ENCODE measurements at regions not wholly inside any gene's neighbourhood (a gene's known extent, or its start where the extent isn't known, plus 50 kb on each side); places are given as distances from the start of the nearest gene placed in this dataset.

DNA sequence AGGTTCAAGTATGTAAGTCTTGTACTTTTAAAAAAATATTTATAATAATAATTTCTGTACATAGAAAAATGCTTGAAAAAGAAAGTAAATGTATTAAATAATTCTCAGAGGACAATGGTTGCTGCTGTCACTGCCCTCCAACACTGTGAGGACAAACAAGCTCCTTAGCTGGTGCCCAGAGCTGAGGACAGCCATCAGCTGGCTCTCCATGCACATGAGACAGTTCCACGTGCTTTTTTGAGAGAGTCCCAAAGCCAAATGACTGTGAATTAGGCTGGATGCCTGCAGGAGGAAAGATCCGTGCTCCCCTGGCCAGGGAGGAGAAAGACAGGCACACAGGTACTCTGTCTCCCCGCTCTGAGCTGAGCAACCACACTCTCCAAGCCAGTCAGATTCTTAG is 115.5 kb upstream of the IRX5 start:
- H3K9me3 ChIP-seq (ENCODE audit: control insufficient read depth in 2 of 2, low read length in 2 of 2) = no peaks in the 10 kb centered on the region
- H3K4me3 ChIP-seq (ENCODE audit: low read length in 2 of 2) = no peak overlapping the region
- no peaks in the 10 kb centered on the region for H3K27me3 ChIP-seq (ENCODE audit: control insufficient read depth in 2 of 2, insufficient read depth in 2 of 2, low read length in 2 of 2)
- H3K27ac ChIP-seq (ENCODE audit: low read depth in 2 of 2, low read length in 2 of 2) = no peak overlapping the region
- no peaks in the 10 kb centered on the region for H3K4me1 ChIP-seq (ENCODE audit: control insufficient read depth in 2 of 2, insufficient read depth in 2 of 2, low read length in 2 of 2)
- no peak overlapping the region for H3K9ac ChIP-seq (ENCODE audit: low read depth in 1 of 2, low read length in 2 of 2)
- no peaks in the 10 kb centered on the region for H3K36me3 ChIP-seq (ENCODE audit: control insufficient read depth in 2 of 2, insufficient read depth in 2 of 2, low read length in 2 of 2)

DNA sequence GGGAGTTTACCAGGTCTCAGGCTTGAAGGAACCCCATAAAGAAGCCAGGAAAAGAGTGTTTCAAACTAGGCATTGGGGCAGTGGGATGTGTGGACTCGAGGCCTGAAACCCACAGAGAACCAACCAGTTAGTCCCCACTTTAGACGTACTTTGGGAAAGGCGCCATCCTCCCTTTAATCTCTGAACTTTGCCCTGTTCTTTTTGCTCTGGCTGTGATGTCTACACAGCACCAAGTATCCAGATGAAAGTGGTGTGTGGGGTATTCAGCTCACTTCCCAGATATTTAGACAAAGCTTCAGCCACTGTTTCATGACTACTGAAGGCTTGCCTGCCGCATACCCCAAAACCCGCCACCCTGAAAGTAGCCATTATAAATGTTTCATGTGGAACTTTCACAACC is 116.9 kb upstream of the IRX5 start:
- Histone ChIP-seq H3K4me3 (ENCODE audit: low read length in 2 of 2) (no peak overlapping the region), H3K27ac (ENCODE audit: low read depth in 2 of 2, low read length in 2 of 2) (no peak overlapping the region), H3K36me3 (ENCODE audit: control insufficient read depth in 2 of 2, insufficient read depth in 2 of 2, low read length in 2 of 2) (no peaks in the 10 kb centered on the region), H3K27me3 (ENCODE audit: control insufficient read depth in 2 of 2, insufficient read depth in 2 of 2, low read length in 2 of 2) (no peaks in the 10 kb centered on the region), H3K4me1 (ENCODE audit: control insufficient read depth in 2 of 2, insufficient read depth in 2 of 2, low read length in 2 of 2) (no peaks in the 10 kb centered on the region), H3K9me3 (ENCODE audit: control insufficient read depth in 2 of 2, low read length in 2 of 2) (no peaks in the 10 kb centered on the region), H3K9ac (ENCODE audit: low read depth in 1 of 2, low read length in 2 of 2) (no peak overlapping the region)

DNA sequence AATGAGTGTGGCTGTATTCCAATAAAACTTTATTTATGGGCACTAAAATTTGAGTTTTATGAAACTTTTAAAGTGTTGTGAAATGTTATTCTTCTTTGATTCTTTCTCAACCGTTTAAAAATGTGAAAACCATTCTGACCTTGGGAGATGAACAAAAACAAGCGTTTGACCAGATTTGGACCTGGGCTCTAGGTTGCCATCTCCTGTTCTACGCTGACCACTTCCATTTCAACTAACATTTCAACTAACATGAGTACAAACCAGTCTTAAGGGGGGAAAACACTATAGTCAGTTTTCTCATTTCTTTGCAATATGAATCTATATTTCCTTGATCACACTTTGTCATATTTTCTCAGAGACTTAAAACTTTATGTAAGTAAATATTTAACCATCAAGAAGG is 118.4 kb upstream of the IRX5 start:
- Histone ChIP-seq H3K4me3 (ENCODE audit: low read length in 2 of 2) (no peak overlapping the region), H3K4me1 (ENCODE audit: control insufficient read depth in 2 of 2, insufficient read depth in 2 of 2, low read length in 2 of 2) (no peaks in the 10 kb centered on the region), H3K27ac (ENCODE audit: low read depth in 2 of 2, low read length in 2 of 2) (no peak overlapping the region), H3K9me3 (ENCODE audit: control insufficient read depth in 2 of 2, low read length in 2 of 2) (no peaks in the 10 kb centered on the region), H3K36me3 (ENCODE audit: control insufficient read depth in 2 of 2, insufficient read depth in 2 of 2, low read length in 2 of 2) (no peaks in the 10 kb centered on the region), H3K27me3 (ENCODE audit: control insufficient read depth in 2 of 2, insufficient read depth in 2 of 2, low read length in 2 of 2) (no peaks in the 10 kb centered on the region), H3K9ac (ENCODE audit: low read depth in 1 of 2, low read length in 2 of 2) (no peak overlapping the region)

- Histone ChIP-seq H3K27ac (ENCODE audit: low read depth in 2 of 2, low read length in 2 of 2) (no peak overlapping the region), H3K9ac (ENCODE audit: low read depth in 1 of 2, low read length in 2 of 2) (no peak overlapping the region), H3K9me3 (ENCODE audit: control insufficient read depth in 2 of 2, low read length in 2 of 2) (no peaks in the 10 kb centered on the region), H3K4me3 (ENCODE audit: low read length in 2 of 2) (no peak overlapping the region), H3K36me3 (ENCODE audit: control insufficient read depth in 2 of 2, insufficient read depth in 2 of 2, low read length in 2 of 2) (no peaks in the 10 kb centered on the region), H3K27me3 (ENCODE audit: control insufficient read depth in 2 of 2, insufficient read depth in 2 of 2, low read length in 2 of 2) (no peaks in the 10 kb centered on the region), H3K4me1 (ENCODE audit: control insufficient read depth in 2 of 2, insufficient read depth in 2 of 2, low read length in 2 of 2) (no peaks in the 10 kb centered on the region)
Measured at GRCh38 chr16:54808890-54809289, 121.8 kb upstream of the IRX5 start.

GRCh38 chr16:54806881-54807360 is 123.7 kb upstream of the IRX5 start:
- Histone ChIP-seq H3K4me3 (ENCODE audit: low read length in 2 of 2) (no peak overlapping the region), H3K27ac (ENCODE audit: low read depth in 2 of 2, low read length in 2 of 2) (no peak overlapping the region), H3K4me1 (ENCODE audit: control insufficient read depth in 2 of 2, insufficient read depth in 2 of 2, low read length in 2 of 2) (no peaks in the 10 kb centered on the region), H3K36me3 (ENCODE audit: control insufficient read depth in 2 of 2, insufficient read depth in 2 of 2, low read length in 2 of 2) (no peaks in the 10 kb centered on the region), H3K9ac (ENCODE audit: low read depth in 1 of 2, low read length in 2 of 2) (no peak overlapping the region), H3K27me3 (ENCODE audit: control insufficient read depth in 2 of 2, insufficient read depth in 2 of 2, low read length in 2 of 2) (no peaks in the 10 kb centered on the region), H3K9me3 (ENCODE audit: control insufficient read depth in 2 of 2, low read length in 2 of 2) (no peaks in the 10 kb centered on the region)

GRCh38 chr16:54806378-54806777 is 124.3 kb upstream of the IRX5 start:
- no peaks in the 10 kb centered on the region for H3K4me1 ChIP-seq (ENCODE audit: control insufficient read depth in 2 of 2, insufficient read depth in 2 of 2, low read length in 2 of 2)
- no peaks in the 10 kb centered on the region for H3K9me3 ChIP-seq (ENCODE audit: control insufficient read depth in 2 of 2, low read length in 2 of 2)
- no peaks in the 10 kb centered on the region for H3K27me3 ChIP-seq (ENCODE audit: control insufficient read depth in 2 of 2, insufficient read depth in 2 of 2, low read length in 2 of 2)
- no peak overlapping the region for H3K4me3 ChIP-seq (ENCODE audit: low read length in 2 of 2)
- H3K9ac ChIP-seq (ENCODE audit: low read depth in 1 of 2, low read length in 2 of 2) = no peak overlapping the region
- no peaks in the 10 kb centered on the region for H3K36me3 ChIP-seq (ENCODE audit: control insufficient read depth in 2 of 2, insufficient read depth in 2 of 2, low read length in 2 of 2)
- H3K27ac ChIP-seq (ENCODE audit: low read depth in 2 of 2, low read length in 2 of 2) = no peak overlapping the region

DNA sequence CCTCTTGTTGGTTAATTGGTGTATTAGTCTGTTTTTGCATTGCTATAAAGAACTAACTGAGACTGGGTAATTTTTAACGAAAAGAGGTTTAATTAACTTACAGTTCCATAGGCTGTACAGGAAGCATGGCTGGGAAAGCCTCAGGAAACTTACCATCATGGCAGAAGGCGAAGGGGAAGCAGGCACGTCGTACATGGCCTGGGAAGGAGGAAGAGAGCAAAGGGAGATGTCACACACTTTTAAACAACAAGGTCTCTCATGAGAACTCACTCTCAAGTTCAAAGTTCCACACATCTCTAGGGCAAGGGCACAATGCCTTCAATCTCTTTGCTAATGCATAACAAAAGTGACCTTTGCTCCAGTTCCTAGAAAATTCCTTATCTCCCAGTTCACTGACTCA is 125.0 kb upstream of the IRX5 start:
- H3K36me3 ChIP-seq (ENCODE audit: control insufficient read depth in 2 of 2, insufficient read depth in 2 of 2, low read length in 2 of 2) = no peaks in the 10 kb centered on the region
- no peak overlapping the region for H3K27ac ChIP-seq (ENCODE audit: low read depth in 2 of 2, low read length in 2 of 2)
- no peak overlapping the region for H3K9ac ChIP-seq (ENCODE audit: low read depth in 1 of 2, low read length in 2 of 2)
- H3K27me3 ChIP-seq (ENCODE audit: control insufficient read depth in 2 of 2, insufficient read depth in 2 of 2, low read length in 2 of 2) = no peaks in the 10 kb centered on the region
- no peak overlapping the region for H3K4me3 ChIP-seq (ENCODE audit: low read length in 2 of 2)
- H3K4me1 ChIP-seq (ENCODE audit: control insufficient read depth in 2 of 2, insufficient read depth in 2 of 2, low read length in 2 of 2) = no peaks in the 10 kb centered on the region
- H3K9me3 ChIP-seq (ENCODE audit: control insufficient read depth in 2 of 2, low read length in 2 of 2) = no peaks in the 10 kb centered on the region

GRCh38 chr16:54801057-54801844 is 129.4 kb upstream of the IRX5 start:
- Histone ChIP-seq H3K9me3 (ENCODE audit: control insufficient read depth in 2 of 2, low read length in 2 of 2) (no peaks in the 10 kb centered on the region), H3K36me3 (ENCODE audit: control insufficient read depth in 2 of 2, insufficient read depth in 2 of 2, low read length in 2 of 2) (no peaks in the 10 kb centered on the region), H3K4me3 (ENCODE audit: low read length in 2 of 2) (no peak overlapping the region), H3K27me3 (ENCODE audit: control insufficient read depth in 2 of 2, insufficient read depth in 2 of 2, low read length in 2 of 2) (no peaks in the 10 kb centered on the region), H3K9ac (ENCODE audit: low read depth in 1 of 2, low read length in 2 of 2) (no peak overlapping the region), H3K27ac (ENCODE audit: low read depth in 2 of 2, low read length in 2 of 2) (no peak overlapping the region), H3K4me1 (ENCODE audit: control insufficient read depth in 2 of 2, insufficient read depth in 2 of 2, low read length in 2 of 2) (no peaks in the 10 kb centered on the region)

GRCh38 chr16:54798267-54798666 is 132.4 kb upstream of the IRX5 start:
- Histone ChIP-seq H3K36me3 (ENCODE audit: control insufficient read depth in 2 of 2, insufficient read depth in 2 of 2, low read length in 2 of 2) (no peaks in the 10 kb centered on the region), H3K27me3 (ENCODE audit: control insufficient read depth in 2 of 2, insufficient read depth in 2 of 2, low read length in 2 of 2) (no peaks in the 10 kb centered on the region), H3K9ac (ENCODE audit: low read depth in 1 of 2, low read length in 2 of 2) (no peak overlapping the region), H3K27ac (ENCODE audit: low read depth in 2 of 2, low read length in 2 of 2) (no peak overlapping the region), H3K4me1 (ENCODE audit: control insufficient read depth in 2 of 2, insufficient read depth in 2 of 2, low read length in 2 of 2) (no peaks in the 10 kb centered on the region), H3K4me3 (ENCODE audit: low read length in 2 of 2) (no peak overlapping the region), H3K9me3 (ENCODE audit: control insufficient read depth in 2 of 2, low read length in 2 of 2) (no peaks in the 10 kb centered on the region)

GRCh38 chr16:54796211-54796610 is 134.5 kb upstream of the IRX5 start:
- Histone ChIP-seq H3K27ac (ENCODE audit: low read depth in 2 of 2, low read length in 2 of 2) (no peak overlapping the region), H3K36me3 (ENCODE audit: control insufficient read depth in 2 of 2, insufficient read depth in 2 of 2, low read length in 2 of 2) (no peaks in the 10 kb centered on the region), H3K27me3 (ENCODE audit: control insufficient read depth in 2 of 2, insufficient read depth in 2 of 2, low read length in 2 of 2) (no peaks in the 10 kb centered on the region), H3K9me3 (ENCODE audit: control insufficient read depth in 2 of 2, low read length in 2 of 2) (no peaks in the 10 kb centered on the region), H3K9ac (ENCODE audit: low read depth in 1 of 2, low read length in 2 of 2) (no peak overlapping the region), H3K4me1 (ENCODE audit: control insufficient read depth in 2 of 2, insufficient read depth in 2 of 2, low read length in 2 of 2) (no peaks in the 10 kb centered on the region), H3K4me3 (ENCODE audit: low read length in 2 of 2) (no peak overlapping the region)
